SK-MEL-5 (cell line): ENCODE measurements at regions not wholly inside any gene's neighbourhood (a gene's known extent, or its start where the extent isn't known, plus 50 kb on each side); places are given as distances from the start of the nearest gene placed in this dataset.

ENCODE experiments used
- DNase-seq: peaks from one replicate; pipeline ENCODE4 v3.0.0-alpha.2; 2016; ENCODE audit warnings: low read depth, low spot score
- in situ Hi-C: cut with HindIII; loops from 2 replicates; pipeline ENCODE4 v1.10.0; 2016; ENCODE audit warnings: low sequenced_read_pairs, high pct_unique_total_duplicates, low pct_unique_long_range_greater_than_20kb

DNA sequence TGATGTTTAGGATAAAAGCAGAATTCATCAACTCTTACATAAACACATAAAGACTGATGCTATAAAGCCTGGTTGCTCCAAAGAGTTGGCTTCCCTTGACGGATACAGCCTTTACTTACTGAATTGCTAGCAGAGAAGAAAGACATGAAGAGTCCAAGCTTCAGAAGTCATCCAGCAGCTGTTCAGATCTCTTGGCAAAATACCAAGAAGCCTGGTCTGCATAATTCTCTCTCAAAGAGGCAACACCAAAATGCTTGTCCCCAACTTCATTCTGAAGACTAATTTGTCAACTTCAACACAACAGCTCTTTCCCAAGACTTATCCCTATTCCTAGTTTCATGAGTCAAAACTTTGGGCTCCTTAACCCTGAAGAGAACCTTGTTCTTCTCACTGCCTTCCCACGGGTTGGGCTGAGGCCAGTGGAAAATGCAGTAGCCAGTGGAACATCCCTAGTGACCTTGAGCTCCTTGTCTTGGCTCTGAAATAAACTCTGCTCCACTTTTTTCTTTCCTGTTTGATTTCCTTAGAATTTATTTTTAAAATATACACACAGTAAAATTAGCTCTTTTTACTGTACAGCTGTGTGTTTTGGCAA is 119.2 kb upstream of the THBS1 start:
- in situ Hi-C loops = no loop called here
- DNase-seq = no peak

DNA sequence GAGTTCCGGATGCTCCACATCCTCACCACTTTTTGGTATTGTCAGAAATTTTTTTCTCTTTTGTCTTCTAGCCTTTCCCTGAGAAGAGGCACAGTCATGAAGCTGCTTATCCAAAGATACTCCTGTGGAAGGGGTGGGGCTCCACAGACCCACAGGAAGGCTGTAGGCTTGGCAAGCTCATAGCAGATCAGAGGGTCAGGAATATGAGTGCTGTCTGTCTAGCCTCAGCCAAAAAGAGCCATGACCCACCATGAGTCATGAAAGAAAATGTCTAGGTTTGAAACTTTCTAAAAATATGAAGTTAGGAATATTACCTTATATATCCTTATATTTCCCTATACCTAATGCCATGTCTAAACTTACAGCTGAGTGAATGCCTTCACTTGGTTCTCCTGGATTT is 118.2 kb upstream of the THBS1 start:
- in situ Hi-C loops = no loop called here
- no peak for DNase-seq

DNA sequence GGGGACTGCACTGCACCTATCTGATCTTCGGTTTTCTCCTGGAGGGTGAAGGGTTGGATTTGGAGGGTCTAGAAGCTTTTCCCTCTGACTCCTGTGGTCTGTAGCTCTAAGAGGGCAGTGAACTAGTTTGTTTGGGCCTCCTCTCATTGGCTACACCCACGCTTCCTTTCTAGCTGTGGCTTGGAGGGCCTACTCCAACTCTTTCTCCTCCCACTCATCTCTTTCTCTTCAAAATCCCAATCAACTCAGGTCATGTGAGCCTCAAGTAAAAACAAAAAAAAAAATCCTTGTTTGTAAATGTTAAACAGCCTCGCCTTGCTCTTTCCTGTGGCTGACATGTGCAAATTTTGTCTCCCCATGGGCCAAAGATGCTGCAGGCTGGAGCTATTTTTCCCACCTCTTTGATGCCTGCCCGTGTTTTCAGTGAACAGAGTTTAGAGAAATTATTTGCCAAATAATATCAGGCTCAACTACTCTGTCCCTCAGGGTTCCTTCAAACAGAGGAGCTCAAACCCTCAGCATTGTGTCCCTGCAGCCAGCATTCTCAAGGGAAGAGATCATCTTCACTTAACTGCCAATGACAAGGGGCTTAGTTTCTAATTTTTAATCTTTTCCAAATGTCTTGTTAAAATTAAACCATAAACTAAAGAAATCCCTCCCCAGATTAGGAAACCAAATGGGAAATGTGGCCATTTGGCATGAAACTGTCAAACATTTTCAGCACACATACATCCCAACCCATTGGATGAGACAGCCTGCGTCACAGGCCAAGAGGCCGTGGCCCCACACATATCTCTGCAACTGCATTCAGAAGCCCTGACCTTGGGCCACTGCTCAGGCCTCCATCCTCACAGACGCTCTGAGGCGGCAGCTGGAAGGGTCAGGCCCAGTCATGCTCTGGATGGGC is 114.8 kb upstream of the THBS1 start:
- in situ Hi-C loops = no loop called here

DNA sequence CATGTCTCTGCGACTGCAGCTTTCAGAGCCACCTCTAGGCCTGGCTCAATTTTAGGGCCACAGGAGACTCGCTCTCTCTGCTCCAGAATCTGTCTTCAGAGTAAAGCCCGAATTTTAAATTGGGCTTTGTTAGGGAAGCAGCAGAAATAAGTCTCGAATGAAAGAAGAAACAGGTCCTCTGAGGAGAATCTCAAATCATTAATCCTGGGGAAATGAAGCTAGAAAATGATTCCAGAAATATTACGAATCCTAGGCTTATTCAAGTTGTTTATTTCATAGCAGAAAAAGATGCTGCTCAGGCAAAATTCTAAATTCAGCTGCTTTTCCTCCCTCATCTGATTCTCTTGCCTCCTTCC is 114.2 kb upstream of the THBS1 start:
- in situ Hi-C loops = no loop called here
- no peak for DNase-seq

More for the DNA sequence above, 114.8 kb upstream of the THBS1 start:
- DNase-seq = no peak

DNA sequence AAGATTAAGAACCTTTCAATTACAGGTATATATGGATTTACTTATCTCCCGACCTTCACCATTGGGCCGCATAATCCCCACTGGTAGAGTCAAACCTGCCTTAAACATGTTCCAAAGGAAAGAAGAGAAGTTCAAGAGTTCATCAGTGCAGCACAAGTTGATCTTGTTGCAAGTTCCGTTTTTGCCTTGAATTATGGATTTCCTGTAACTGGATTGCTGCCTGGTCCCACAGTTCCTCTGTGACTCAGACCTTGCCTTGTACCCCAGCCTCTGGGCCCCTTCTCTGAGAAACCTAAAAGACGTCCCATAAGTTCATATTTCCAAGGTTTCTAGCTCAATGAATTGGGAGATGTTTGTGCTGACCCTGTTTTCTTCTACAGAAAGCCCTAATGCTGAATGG is 112.5 kb upstream of the THBS1 start:
- in situ Hi-C loops = no loop called here

DNA sequence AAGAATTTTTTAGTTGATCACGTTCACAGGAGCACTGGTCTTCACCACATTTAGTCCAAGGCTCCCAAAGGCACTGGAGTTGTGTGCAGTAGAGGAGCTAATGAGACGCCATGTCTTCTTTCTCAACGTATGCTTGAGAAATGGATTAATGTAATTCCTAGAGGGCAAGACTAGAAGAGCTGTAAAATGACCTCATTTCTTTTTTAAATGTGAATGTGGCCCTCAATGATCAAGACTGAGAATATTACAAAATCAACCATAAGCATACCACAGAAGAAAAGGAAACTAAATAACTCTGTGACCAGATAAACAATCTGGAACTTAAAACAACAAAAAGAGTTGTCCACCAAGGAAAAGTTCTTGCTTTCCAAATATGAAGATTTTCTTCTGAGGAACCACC is 112.1 kb upstream of the THBS1 start:
- no peak for DNase-seq
- in situ Hi-C loops = no loop called here

More for the DNA sequence above, 112.5 kb upstream of the THBS1 start:
- no peak for DNase-seq

DNA sequence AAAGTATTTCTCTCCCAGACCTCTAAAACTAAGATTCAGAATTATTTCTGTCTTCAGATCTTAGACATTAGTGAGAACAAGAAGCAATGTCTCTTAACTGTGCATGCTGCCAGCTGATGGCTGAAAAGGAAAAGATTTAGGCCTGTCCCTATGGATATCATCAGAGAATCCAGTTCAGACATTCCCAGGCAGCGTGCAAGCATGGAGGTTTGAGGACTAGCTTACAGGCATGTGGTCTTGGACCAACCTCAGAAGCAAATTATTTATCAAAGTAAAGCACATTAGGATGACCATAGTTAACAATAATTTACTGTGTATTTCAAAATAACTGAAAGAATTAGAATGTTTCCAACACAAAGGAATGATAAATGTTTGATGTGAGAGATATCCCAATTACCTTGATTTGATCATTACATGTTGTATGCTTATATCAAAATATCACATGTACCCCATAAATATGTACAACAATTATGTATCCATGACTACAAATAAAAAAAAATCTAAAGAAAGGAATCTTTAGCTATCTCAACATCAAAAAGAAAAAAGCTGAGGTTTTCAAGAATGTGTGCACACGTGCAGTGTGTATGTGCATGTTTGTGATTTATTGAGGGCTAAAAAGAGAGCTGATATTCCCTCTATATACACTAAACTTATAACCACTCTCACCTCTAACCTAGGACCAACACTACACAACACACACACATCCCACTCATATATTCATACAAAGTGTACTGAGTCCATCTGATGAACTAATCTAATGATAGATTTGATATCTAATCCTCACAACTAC is 108.9 kb upstream of the THBS1 start:
- in situ Hi-C loops = no loop called here
- no peak for DNase-seq

DNA sequence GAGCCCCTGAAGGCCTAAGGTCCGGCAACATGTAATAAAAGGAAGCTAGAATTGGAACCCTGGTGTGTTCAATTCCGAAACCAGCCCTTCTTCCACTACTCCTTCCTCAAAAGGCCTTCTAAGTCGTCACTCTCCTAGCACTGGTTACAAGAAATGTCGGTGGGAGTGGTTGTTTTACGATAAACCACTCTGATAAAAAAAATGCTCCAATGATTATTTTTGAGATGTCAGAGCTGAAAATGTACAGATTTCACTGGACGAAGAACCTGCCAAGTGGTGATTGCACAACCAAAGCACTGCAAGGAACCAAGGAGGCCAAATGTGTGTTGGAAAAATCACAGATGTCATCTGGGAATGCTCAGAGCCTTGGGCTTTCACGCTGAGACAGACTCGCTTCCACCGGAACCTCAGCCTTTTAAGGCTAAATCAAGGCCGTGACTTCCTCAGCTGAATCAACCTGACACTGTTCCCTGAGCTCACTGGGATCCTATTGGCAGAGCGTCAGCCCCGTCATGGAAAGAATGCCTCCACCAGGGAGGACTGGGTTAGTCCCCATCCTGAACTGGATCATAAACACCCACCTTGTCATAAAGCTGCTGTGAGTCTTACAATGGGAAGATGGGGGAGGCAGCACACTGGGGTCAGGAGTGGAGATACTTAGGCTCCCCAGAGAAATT is 108.1 kb upstream of the THBS1 start:
- no peak for DNase-seq
- in situ Hi-C loops = no loop called here

DNA sequence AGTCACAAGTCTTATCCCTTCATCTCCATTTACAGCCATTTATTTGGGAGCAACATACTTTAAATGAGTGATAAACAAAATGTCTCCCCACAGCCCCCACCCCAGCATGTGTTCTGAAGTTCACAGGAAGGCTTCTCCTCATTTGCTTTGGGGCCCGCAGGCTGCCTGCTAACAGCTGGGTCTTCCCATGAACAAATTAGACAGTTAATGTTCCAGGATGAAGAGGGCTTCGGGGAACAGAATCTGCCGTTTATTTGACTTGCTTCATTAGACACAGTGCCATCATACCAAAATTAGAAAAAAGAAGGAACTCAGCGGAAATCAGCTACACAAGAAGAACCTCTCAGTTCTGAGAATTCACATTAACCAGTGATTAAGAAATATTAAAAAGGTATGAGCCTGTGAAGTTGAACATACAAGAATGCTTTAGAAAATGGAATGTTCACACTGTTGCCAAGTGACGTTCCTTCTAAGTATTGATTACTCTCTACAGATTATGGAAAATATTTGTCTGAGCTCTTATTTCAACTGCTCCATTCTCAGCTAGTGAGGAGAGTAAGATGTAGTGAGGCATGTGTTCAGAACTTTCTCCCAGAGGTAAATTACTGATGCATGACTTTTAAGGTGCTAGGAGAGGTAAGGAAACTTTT is 107.5 kb upstream of the THBS1 start:
- in situ Hi-C loops = no loop called here

DNA sequence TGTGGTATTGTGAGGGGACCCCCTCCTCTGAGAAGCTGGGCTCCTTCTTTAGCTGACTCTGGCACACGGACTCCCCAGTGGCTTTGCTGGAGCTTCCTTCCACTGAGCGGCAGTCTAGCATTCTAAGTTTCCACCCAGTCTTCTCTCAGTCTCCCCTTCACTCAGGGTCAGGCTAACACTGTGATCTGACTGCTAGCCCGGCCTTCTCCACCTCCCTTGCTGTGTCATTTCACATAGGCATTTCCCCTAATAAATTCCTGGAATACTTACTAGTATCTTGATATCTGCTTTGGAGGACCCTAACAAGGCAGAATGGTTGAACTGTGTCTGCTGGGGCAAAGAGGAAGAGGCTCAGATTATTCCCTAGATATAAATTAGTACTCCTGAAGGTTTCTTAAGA is 106.2 kb upstream of the THBS1 start:
- DNase-seq = no peak
- in situ Hi-C loops = no loop called here

More for the DNA sequence above, 107.5 kb upstream of the THBS1 start:
- no peak for DNase-seq

DNA sequence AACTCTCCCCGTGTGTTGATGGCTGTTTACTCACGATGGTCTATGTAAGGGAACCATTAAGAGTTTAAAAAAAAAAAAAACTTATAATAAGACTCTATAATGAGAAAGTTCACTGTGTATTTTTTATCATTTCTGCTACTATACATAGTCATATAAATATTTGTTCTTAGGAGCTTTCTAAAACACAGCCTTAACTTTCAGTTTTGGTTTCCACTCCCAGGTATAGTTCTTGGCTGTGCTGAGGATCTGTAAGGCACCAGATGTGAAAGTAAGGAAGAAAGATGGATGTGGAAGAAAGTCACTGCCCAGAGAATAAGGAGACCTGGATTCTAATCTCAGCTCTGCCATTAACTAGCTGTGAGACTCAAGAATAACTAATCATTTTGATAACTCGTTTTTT is 101.9 kb upstream of the THBS1 start:
- in situ Hi-C loops = no loop called here
- no peak for DNase-seq

DNA sequence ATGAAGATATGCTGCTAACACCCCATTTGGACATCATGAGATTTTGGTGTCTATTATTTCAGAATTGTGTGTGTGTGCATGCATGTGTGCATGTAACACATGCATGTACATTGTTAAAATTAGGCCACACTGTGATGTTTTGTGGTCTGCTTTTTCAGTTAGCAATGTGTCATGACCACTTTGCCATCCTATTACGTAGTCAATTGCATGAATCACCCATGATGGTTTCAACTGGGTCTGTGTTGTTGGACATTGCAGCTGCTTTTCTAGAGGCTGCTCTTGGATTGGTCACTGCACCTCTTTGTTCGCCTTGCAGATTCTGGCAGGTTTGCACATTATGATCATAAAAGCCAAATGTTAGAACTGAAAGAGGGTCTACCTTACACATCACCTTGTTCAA is 101.0 kb upstream of the THBS1 start:
- no peak for DNase-seq
- in situ Hi-C loops = no loop called here

DNA sequence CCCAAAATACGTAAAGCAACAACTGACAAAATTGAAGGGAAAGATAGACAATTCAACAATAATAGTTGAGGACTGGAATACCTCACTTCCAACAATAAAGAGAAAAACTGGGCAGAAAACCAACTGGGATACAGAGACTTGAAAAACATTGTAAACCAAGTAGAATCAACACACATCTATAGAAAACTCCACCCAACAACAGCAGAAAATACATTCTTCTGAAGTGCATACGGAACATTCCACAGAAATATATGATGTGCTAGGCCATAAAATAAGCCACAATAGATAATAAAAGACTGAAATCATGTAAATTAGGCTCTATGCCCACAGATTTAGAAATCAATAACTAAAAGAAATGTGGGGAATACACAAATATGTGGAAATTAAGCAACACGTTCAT is 98.4 kb upstream of the THBS1 start:
- in situ Hi-C loops = no loop called here
- no peak for DNase-seq

DNA sequence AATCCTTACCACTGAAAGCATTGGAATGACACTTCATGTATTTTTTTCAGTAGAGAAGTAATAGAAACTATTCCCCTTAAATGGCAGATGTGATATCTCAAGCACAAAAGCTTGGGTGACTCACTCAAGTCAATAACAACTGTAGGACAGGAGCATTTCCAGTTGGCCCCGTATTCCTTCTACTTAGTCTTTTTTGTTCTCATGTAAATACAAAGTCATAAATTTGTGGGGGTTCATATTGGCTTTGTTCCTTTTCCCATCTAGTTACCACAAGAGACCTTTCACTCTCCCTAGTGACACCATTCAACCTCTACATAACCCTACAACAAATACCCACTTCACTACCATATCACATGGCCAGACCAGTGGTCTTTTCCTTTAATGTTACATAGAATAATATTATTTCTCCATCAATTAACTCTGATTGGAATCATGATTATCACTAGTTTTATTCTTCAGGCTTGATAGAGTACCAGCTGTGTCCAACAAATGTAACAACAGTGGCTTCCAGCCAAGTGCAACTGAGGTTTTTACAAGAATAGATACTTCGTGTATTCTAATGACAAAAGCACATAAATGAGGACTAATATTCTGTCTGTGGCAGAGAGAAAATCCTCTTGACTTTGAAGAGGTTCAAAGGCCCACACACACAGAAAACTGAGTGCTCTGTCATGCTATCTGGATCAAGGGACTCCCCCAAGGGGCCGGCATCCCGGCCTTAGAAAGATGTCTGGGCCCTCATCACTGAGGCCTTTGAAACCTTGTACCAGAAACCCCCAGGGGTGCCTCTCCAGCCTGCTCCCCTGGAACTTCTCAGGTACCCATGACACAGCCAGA is 94.0 kb upstream of the THBS1 start:
- no peak for DNase-seq
- in situ Hi-C loops = no loop called here

DNA sequence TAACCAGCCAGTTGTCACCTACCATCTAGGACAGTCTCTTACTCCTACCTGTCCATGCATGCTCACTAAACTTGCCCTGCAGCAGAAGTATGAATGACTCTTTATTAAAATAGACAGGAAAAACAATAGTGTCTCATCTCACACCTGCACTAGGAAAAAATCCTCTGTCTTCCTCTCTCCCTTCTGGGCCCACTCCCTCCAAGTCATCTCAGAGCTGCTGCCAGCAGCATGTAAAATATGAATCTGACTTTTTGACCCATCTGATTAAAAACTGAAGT is 93.5 kb upstream of the THBS1 start:
- DNase-seq = no peak
- in situ Hi-C loops = no loop called here

DNA sequence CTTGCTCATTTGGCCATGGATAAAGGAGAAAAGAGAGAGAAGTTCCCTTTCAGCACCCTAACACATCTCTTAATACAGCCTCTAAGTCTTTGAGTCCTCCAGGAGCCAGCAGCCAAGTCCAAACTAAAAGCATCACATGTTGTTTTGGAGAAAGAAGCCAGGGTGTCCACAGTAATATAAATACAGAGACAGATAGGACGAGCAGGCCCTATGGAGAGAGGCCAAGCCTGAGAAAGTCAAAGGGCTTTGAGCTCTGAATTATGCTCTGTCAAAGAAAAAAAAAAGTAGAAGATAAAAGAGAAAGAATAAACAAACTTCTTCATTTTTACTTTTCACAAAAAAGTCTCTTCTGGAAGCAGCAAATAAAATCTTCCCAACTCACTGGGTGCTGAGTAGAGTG is 92.4 kb upstream of the THBS1 start:
- in situ Hi-C loops = no loop called here
- DNase-seq = no peak

DNA sequence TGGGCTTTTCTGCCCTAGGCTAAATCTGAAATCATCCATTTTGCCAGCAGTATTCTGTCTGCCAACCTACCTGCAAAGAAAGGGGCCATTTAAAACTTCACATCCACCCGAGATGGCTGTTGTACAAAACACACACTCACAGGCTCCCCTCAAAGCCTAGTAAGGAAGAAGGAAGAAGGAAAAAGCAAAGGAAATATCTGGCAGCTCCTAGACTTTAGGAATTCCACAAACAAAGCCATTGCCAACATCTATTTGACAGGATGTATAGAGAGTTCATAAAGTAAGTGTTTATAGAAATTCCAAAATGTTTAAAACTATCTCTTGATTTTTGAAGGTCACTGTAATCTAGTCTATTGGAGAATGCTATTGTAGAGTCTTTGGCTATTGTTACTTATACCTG is 91.9 kb upstream of the THBS1 start:
- in situ Hi-C loops = no loop called here
- DNase-seq = peak; percentile 60
